ENCODE measurements at regions not wholly inside any gene's neighbourhood (a gene's known extent, or its start where the extent isn't known, plus 50 kb on each side); places are given as distances from the start of the nearest gene placed in this dataset.

DNA sequence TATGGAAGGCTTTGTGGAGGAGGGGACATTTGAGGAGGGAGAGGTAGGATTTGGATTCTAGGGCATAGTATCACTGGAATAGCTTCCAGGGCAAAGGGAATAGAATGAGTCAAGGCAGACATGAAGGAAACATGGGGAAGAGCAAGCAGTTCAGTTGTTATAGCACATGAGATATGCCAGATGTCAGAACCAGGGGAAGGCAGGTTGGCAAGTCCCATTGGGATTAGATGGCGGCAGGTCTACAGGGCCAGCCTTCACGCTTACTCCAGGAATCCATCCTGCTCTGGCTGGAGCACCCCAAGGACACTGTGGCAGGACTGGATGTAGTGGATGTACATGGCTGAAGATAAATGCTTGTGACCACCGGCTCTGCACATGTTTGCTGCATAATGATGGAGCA is 120.4 kb upstream of the ST8SIA2 start (continued):
- TF ChIP-seq, protein P1, sequence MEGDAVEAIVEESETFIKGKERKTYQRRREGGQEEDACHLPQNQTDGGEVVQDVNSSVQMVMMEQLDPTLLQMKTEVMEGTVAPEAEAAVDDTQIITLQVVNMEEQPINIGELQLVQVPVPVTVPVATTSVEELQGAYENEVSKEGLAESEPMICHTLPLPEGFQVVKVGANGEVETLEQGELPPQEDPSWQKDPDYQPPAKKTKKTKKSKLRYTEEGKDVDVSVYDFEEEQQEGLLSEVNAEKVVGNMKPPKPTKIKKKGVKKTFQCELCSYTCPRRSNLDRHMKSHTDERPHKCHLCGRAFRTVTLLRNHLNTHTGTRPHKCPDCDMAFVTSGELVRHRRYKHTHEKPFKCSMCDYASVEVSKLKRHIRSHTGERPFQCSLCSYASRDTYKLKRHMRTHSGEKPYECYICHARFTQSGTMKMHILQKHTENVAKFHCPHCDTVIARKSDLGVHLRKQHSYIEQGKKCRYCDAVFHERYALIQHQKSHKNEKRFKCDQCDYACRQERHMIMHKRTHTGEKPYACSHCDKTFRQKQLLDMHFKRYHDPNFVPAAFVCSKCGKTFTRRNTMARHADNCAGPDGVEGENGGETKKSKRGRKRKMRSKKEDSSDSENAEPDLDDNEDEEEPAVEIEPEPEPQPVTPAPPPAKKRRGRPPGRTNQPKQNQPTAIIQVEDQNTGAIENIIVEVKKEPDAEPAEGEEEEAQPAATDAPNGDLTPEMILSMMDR (IDR thresholded peaks at IDR 0.05 in 2 of 3, conservative IDR thresholded peaks at IDR 0.05 in 1 of 3; ENCODE audit: borderline replicate concordance in 1 of 3, insufficient read depth in 1 of 3, low read depth in 2 of 3, low read length in 2 of 3): no peak
- TF ChIP-seq TCF7L2 (IDR thresholded peaks at IDR 0.05; ENCODE audit: borderline replicate concordance, extremely low read depth, insufficient read depth, insufficient read length) (no peak), POLR2AphosphoS5 (IDR thresholded peaks at IDR 0.05; ENCODE audit: low read depth, low read length) (no peak)

DNA sequence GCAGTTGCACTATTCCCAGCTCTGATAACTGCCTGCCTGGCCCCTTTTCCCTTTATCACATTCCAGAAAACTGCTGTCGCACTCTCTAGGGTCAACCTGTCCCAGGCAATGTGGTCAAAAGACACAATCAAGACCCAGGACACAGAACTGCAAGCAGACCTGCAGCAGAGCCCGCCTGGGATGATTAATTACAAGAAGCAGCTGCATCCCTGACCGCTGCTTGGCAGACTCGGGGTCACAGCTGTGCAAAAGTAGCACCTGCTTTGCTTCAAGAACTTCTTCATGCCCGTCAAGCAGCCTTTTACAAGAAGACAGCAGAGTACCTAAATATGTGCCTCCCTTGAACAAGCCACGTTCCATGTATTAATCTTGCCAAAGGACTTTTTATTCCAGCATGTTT is 120.0 kb upstream of the ST8SIA2 start:
- Histone ChIP-seq H3K9me2 (ENCODE audit: insufficient read depth) (no peaks in the 10 kb centered on the region), H3K9ac (ENCODE audit: low read length) (no peak overlapping the region), H3K4me1 (ENCODE audit: control insufficient read depth in 1 of 2, insufficient read depth in 2 of 2, low read length in 2 of 2) (no peaks in the 10 kb centered on the region), H3K27me3 (ENCODE audit: insufficient read depth, low read length) (peaks cover 40% of the 10 kb centered on the region), H2AFZ (ENCODE audit: low read depth, low read length, poor library complexity, severe bottlenecking) (no peak overlapping the region), H3K4me3 (replicated peaks in 1 of 2; ENCODE audit: low read depth in 1 of 2, low read length in 2 of 2) (no peak overlapping the region), H4K20me1 (ENCODE audit: insufficient read depth) (no peaks in the 10 kb centered on the region), H3K4me2 (ENCODE audit: low read length) (no peak overlapping the region), H3K9me3 (ENCODE audit: control insufficient read depth in 1 of 2, insufficient read depth in 1 of 2, low read depth in 1 of 2, low read length in 2 of 2) (no peaks in the 10 kb centered on the region), H3K27ac (ENCODE audit: low read depth, low read length) (no peak overlapping the region), H3K36me3 (ENCODE audit: control insufficient read depth in 1 of 2, insufficient read depth in 2 of 2, low read length in 2 of 2) (no peaks in the 10 kb centered on the region), H3K79me2 (ENCODE audit: insufficient read depth, low read length) (no peaks in the 10 kb centered on the region)
- RAD21 ChIA-PET (ENCODE audit: low non-redundant PET in 1 of 2, low total read pairs in 2 of 2, uncharacterized antibody in 2 of 2, unreplicated experiment in 2 of 2): no interaction called here
- CTCF ChIA-PET: no interaction called here
- no peak for ATAC-seq
- POLR2A ChIA-PET: no interaction called here
- TF ChIP-seq ELF1 (IDR thresholded peaks at IDR 0.05; ENCODE audit: borderline replicate concordance, low read depth) (no peak), ZNF274 (IDR thresholded peaks at IDR 0.05; ENCODE audit: low read depth, low read length) (no peak), ZFX (IDR thresholded peaks at IDR 0.05) (no peak), RAD21 (IDR thresholded peaks at IDR 0.05; ENCODE audit: low read depth) (no peak), SIN3A (IDR thresholded peaks at IDR 0.05; ENCODE audit: low read depth) (no peak), SP1 (IDR thresholded peaks at IDR 0.05; ENCODE audit: low read depth) (no peak), JUND (IDR thresholded peaks at IDR 0.05) (no peak), EZH2 (IDR thresholded peaks at IDR 0.05) (no peak), CBX3 (IDR thresholded peaks at IDR 0.05; ENCODE audit: low read depth) (no peak), POLR2AphosphoS5 (IDR thresholded peaks at IDR 0.05; ENCODE audit: low read depth, low read length) (no peak), FOSL1 (IDR thresholded peaks at IDR 0.05; ENCODE audit: low read depth) (no peak)
- TF ChIP-seq, protein P2, sequence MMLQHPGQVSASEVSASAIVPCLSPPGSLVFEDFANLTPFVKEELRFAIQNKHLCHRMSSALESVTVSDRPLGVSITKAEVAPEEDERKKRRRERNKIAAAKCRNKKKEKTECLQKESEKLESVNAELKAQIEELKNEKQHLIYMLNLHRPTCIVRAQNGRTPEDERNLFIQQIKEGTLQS (IDR thresholded peaks at IDR 0.05): no peak
- TF ChIP-seq, protein P3, sequence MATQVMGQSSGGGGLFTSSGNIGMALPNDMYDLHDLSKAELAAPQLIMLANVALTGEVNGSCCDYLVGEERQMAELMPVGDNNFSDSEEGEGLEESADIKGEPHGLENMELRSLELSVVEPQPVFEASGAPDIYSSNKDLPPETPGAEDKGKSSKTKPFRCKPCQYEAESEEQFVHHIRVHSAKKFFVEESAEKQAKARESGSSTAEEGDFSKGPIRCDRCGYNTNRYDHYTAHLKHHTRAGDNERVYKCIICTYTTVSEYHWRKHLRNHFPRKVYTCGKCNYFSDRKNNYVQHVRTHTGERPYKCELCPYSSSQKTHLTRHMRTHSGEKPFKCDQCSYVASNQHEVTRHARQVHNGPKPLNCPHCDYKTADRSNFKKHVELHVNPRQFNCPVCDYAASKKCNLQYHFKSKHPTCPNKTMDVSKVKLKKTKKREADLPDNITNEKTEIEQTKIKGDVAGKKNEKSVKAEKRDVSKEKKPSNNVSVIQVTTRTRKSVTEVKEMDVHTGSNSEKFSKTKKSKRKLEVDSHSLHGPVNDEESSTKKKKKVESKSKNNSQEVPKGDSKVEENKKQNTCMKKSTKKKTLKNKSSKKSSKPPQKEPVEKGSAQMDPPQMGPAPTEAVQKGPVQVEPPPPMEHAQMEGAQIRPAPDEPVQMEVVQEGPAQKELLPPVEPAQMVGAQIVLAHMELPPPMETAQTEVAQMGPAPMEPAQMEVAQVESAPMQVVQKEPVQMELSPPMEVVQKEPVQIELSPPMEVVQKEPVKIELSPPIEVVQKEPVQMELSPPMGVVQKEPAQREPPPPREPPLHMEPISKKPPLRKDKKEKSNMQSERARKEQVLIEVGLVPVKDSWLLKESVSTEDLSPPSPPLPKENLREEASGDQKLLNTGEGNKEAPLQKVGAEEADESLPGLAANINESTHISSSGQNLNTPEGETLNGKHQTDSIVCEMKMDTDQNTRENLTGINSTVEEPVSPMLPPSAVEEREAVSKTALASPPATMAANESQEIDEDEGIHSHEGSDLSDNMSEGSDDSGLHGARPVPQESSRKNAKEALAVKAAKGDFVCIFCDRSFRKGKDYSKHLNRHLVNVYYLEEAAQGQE (IDR thresholded peaks at IDR 0.05; ENCODE audit: low read depth): no peak
- TF ChIP-seq, protein P1 (IDR thresholded peaks at IDR 0.05 in 2 of 3, conservative IDR thresholded peaks at IDR 0.05 in 1 of 3; ENCODE audit: borderline replicate concordance in 1 of 3, insufficient read depth in 1 of 3, low read depth in 2 of 3, low read length in 2 of 3): no peak
- intact Hi-C loops (cut with micrococcal nuclease): no loop called here
- no peak for DNase-seq (ENCODE audit: low read depth, low spot score)
- no TSS peak for BruUV-seq (replicated peaks)

Data from HCT116 (cell line).